WERI-Rb-1 (cell line): ENCODE measurements at regions not wholly inside any gene's neighbourhood (a gene's known extent, or its start where the extent isn't known, plus 50 kb on each side); places are given as distances from the start of the nearest gene placed in this dataset.

Experiments used
- DNase-seq: peaks from one replicate; pipeline ENCODE4 v3.0.0-alpha.2; 2020
- H3K27ac ChIP-seq: fragments of 250-450 bp; sonication (Bioruptor Pico); 2 replicates; pipeline ENCODE4 v1.5.1; 2020; ENCODE audit warnings: mild to moderate bottlenecking, moderate library complexity
- H3K27me3 ChIP-seq: fragments of 250-450 bp; sonication (Bioruptor Pico); 2 replicates; pipeline ENCODE4 v1.5.1; 2021; ENCODE audit warnings: mild to moderate bottlenecking, low read depth, moderate library complexity; ENCODE audit not compliant: insufficient read depth, severe bottlenecking
- H3K36me3 ChIP-seq: fragments of 250-450 bp; sonication (Bioruptor Pico); 2 replicates; pipeline ENCODE4 v1.5.1; 2020; ENCODE audit warnings: mild to moderate bottlenecking, moderate library complexity
- H3K4me3 ChIP-seq: 2 replicates; pipeline ENCODE4 v1.5.1; 2011; ENCODE audit warnings: low read depth, mild to moderate bottlenecking, control low read depth, low read length
- H3K9me3 ChIP-seq: fragments of 250-450 bp; sonication (Bioruptor Pico); 2 replicates; pipeline ENCODE4 v1.5.1; 2021; ENCODE audit warnings: mild to moderate bottlenecking, moderate library complexity; ENCODE audit not compliant: severe bottlenecking
- TF ChIP-seq, protein P1 (sequence below): IDR thresholded peaks from 2 replicates; pipeline ENCODE4 v1.5.1; 2011; ENCODE audit warnings: low read depth, mild to moderate bottlenecking, control low read depth, inconsistent platforms, low read length

DNA sequence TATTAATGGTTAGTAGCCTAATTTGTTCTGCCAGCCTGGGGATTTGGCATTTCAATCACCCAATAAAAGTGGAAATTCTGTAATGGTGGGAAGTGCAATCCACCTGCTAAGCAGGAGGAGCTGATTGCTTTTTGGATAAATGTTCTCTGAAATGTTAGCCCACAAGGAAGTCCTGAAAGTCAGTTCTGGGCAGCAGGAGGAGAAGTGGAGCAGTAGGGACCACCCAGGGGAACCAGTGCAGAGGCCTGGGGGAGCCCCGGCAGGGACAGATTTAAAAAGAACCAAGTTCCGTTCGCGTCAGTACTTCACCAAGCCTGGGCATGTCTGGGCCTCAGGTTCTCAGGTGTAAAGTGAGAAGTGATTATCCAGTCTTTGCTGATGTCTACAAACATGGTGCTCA lies 248.5 kb upstream of the RAB6C start:
- no peak overlapping the region for H3K27ac ChIP-seq
- H3K9me3 ChIP-seq = no peaks in the 10 kb centered on the region
- H3K4me3 ChIP-seq = no peak overlapping the region
- H3K36me3 ChIP-seq = no peaks in the 10 kb centered on the region
- no peaks in the 10 kb centered on the region for H3K27me3 ChIP-seq
- TF ChIP-seq, protein P1, sequence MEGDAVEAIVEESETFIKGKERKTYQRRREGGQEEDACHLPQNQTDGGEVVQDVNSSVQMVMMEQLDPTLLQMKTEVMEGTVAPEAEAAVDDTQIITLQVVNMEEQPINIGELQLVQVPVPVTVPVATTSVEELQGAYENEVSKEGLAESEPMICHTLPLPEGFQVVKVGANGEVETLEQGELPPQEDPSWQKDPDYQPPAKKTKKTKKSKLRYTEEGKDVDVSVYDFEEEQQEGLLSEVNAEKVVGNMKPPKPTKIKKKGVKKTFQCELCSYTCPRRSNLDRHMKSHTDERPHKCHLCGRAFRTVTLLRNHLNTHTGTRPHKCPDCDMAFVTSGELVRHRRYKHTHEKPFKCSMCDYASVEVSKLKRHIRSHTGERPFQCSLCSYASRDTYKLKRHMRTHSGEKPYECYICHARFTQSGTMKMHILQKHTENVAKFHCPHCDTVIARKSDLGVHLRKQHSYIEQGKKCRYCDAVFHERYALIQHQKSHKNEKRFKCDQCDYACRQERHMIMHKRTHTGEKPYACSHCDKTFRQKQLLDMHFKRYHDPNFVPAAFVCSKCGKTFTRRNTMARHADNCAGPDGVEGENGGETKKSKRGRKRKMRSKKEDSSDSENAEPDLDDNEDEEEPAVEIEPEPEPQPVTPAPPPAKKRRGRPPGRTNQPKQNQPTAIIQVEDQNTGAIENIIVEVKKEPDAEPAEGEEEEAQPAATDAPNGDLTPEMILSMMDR = no peak
- no peak for DNase-seq

DNA sequence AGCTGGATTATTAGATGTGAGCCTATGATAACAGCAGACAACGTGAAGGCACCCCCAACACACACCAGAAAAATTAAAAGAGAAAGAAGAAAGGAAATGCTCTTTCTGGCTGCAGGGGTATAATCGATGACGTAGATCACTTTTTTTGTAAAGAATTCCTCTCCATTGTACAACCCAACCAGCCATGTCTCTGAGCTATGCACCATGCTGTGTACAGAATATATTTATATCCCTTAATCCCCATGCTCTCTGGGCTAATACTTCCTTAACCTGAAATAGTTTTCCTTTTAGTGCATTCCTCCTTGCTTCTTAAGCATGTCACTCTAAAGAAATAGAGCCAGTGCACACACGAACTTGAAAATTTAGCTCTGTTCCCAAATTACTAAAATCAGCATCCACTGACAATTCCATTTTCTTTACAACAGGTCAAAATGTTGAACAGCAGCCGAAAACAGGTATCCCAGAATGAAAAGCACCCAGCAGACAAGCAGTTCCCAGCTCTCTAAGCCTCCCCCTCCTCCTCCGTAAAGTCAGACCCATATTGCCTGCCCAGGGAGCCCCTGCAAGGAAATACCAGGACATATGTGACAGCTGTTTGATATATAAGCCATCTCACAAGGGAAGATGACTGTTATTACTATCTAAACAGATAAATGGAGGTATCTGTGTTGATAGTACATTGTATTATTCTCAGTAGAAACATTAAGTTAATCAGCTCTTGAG lies 247.4 kb upstream of the RAB6C start:
- H3K27ac ChIP-seq = no peak overlapping the region
- peak; percentile 22 for DNase-seq
- H3K36me3 ChIP-seq = no peaks in the 10 kb centered on the region
- H3K4me3 ChIP-seq = no peak overlapping the region
- TF ChIP-seq, protein P1 = no peak
- no peaks in the 10 kb centered on the region for H3K9me3 ChIP-seq
- H3K27me3 ChIP-seq = no peaks in the 10 kb centered on the region

DNA sequence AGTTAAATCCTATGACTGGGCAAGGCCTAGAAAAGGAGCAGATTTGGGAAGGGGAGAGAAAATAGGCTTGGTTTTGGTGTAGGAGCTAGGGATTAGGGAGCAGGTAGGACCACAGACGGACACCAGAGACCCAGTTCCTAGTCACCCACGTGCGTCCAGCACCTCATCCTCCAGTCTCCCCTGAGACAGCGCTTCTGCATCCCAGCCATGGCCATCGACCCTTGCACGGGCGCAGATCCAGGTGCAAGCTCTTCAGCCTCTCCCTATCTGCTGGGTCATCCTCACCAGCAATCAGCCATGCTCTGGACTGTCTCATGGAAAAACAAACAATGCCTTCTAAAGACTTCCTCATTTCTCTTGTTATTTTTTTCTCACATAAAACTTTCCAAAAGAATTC lies 246.8 kb upstream of the RAB6C start:
- Histone ChIP-seq H3K9me3 (no peaks in the 10 kb centered on the region), H3K36me3 (no peaks in the 10 kb centered on the region), H3K27me3 (no peaks in the 10 kb centered on the region), H3K4me3 (no peak overlapping the region), H3K27ac (no peak overlapping the region)
- no peak for DNase-seq
- TF ChIP-seq, protein P1 = no peak

DNA sequence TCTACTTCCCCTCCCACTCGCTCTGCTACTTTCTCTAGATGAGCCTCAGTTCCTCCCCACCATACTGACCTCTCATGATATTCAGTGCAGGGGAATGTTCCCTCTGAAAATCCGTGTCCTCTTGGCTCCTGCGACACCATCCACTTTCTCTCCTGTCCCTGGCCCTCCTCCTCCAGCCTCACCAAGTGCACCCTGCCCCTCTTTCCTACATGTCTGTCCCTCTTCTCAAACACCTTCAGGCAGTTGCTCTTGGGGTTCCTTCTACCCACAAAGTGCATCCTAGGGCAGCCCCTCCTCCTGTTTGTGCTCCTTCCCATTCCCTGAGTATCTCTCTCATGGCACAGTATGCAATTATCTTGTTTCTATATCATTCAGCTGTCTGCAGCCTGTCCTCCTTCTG lies 246.4 kb upstream of the RAB6C start:
- TF ChIP-seq, protein P1 = no peak
- DNase-seq = no peak
- Histone ChIP-seq H3K36me3 (no peaks in the 10 kb centered on the region), H3K4me3 (no peak overlapping the region), H3K27ac (no peak overlapping the region), H3K27me3 (no peaks in the 10 kb centered on the region), H3K9me3 (no peaks in the 10 kb centered on the region)

DNA sequence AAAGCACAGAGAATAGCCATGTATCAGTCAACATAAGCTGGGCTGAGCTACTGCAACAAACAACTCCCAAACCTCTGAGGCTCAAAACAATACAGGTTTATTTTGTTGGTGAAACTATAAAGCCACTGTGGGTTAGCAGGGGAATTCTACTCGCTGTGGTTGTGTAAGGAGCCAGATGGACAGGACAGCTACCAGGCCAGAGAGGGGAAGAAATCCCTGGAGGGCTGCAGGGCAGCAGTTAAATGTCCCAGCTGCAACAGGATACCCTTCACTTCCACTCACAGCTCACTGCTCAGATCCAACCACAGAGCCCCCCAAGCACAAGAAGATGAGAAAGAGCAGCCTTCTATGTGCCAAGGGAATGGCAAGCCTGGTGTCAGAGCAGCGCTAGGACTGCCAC lies 245.9 kb upstream of the RAB6C start:
- Histone ChIP-seq H3K27me3 (no peaks in the 10 kb centered on the region), H3K27ac (no peak overlapping the region), H3K4me3 (no peak overlapping the region), H3K36me3 (no peaks in the 10 kb centered on the region), H3K9me3 (no peaks in the 10 kb centered on the region)
- no peak for DNase-seq
- TF ChIP-seq, protein P1 = no peak

DNA sequence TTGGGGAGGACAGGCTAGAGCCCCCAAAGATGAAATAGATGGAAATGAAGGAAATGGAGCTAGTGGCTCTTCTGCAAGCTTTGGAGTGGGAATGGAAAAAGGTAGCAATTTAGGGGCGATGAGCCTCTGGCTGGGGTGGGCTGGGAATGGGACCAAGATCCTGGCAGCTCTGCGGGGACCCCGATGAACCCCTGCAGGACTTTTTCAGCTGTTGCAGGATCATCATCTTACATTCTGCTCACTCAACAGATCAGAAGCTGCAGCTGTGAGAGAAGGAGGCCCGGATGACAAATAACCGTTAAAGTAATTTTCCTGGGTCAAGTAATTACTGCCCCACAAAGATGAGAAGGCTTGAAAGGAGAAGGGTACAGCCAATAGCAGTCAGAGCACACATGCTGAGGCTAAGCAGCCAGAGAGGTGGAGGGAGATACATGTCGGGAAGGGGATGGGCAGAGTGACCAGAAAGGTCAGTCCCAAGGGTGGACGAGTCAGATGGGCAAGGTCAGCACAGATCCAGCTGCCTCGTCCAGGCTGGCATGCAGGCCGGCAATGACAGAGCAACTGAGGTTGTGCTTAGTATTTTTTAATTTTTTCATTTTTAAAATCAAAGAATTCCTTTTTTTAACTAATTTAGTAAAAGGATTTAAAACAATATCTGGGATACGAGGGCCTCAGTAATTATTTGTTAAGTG lies 245.0 kb upstream of the RAB6C start:
- no peaks in the 10 kb centered on the region for H3K9me3 ChIP-seq
- no peak overlapping the region for H3K4me3 ChIP-seq
- DNase-seq = no peak
- no peaks in the 10 kb centered on the region for H3K36me3 ChIP-seq
- no peak overlapping the region for H3K27ac ChIP-seq
- TF ChIP-seq, protein P1 = no peak
- H3K27me3 ChIP-seq = no peaks in the 10 kb centered on the region
